ENCODE measurements at regions not wholly inside any gene's neighbourhood (a gene's known extent, or its start where the extent isn't known, plus 50 kb on each side); places are given as distances from the start of the nearest gene placed in this dataset.

DNA sequence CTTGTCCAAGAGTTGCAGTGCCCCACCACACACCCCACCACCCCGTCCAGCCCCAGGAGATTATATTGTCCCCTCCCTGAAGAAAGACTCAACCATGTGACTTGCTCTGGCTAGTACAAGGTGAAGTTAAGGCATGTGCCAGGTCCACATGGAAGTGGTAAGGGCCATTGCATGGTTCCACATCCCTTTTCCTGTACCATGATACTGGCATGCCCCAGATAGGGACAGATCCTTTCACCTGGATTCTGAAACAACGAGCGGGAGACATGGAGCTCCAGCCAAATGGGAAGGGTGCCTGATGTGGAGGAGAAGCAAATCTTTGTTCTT, 141.5 kb upstream of the APCDD1 start:
- TF ChIP-seq, protein P1, sequence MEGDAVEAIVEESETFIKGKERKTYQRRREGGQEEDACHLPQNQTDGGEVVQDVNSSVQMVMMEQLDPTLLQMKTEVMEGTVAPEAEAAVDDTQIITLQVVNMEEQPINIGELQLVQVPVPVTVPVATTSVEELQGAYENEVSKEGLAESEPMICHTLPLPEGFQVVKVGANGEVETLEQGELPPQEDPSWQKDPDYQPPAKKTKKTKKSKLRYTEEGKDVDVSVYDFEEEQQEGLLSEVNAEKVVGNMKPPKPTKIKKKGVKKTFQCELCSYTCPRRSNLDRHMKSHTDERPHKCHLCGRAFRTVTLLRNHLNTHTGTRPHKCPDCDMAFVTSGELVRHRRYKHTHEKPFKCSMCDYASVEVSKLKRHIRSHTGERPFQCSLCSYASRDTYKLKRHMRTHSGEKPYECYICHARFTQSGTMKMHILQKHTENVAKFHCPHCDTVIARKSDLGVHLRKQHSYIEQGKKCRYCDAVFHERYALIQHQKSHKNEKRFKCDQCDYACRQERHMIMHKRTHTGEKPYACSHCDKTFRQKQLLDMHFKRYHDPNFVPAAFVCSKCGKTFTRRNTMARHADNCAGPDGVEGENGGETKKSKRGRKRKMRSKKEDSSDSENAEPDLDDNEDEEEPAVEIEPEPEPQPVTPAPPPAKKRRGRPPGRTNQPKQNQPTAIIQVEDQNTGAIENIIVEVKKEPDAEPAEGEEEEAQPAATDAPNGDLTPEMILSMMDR (IDR thresholded peaks at IDR 0.05): no peak
- TF ChIP-seq POLR2A (IDR thresholded peaks at IDR 0.05): no peak
